C4-2B (cell line): ENCODE measurements at regions not wholly inside any gene's neighbourhood (a gene's known extent, or its start where the extent isn't known, plus 50 kb on each side); places are given as distances from the start of the nearest gene placed in this dataset.

Experiments
- ZFX ChIP-seq: fragments of 450-650 bp; IDR thresholded peaks from 2 replicates; pipeline ENCODE4 v1.6.1; 2017
- TF ChIP-seq, protein P1 (sequence below): fragments of 450-650 bp; conservative IDR thresholded peaks from 2 replicates; pipeline ENCODE4 v1.5.1; 2017; ENCODE audit warnings: mild to moderate bottlenecking

DNA sequence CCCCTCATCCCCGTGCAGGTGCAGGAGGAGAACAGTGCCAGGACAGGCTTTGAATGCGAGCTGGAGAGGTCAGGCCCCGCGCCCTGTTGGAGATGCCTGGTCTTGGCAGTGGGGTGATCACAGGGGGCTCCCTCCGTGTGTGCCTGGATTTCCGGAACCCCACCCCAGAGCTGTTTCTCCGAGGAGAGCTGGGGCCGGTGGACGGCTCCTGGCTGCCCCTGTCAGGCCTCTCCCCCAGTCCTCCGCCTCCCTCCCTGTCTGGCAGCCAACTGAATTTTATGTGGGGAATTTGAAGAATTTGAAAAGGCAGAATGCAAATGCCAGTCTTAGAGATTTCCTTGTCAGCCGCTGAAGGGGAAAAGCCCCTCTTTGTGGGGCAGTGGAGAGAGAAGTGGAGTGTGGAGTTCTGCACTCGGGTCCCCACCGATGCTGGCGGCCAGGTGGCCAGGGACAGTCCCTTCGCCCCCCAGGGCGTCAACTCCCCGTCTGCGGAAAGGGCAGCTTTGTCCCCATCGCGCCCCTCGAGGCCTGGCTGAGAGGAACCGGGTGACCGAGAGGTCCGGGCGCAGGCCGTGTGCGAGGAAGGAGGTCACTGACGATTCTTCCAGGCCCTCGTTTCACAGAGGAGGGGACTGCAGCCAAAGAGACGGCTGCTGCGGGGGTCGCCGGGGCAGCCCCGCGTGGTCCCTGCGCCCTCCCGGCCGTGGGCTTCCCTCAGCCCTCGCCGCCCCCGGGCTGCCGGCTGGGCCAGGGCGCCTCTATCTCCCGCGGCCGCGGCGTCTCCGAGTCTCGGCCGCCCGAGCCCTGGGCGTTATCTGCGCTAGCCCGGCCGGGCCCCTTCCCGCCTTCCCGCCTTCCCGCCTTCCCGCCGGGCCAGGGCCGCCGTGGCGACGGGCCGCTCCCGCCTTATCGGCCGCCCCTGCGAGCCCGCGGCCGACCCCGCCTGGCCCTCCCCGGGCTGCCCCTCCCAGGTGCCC lies 56.0 kb upstream of the LCTL start:
- TF ChIP-seq, protein P1, sequence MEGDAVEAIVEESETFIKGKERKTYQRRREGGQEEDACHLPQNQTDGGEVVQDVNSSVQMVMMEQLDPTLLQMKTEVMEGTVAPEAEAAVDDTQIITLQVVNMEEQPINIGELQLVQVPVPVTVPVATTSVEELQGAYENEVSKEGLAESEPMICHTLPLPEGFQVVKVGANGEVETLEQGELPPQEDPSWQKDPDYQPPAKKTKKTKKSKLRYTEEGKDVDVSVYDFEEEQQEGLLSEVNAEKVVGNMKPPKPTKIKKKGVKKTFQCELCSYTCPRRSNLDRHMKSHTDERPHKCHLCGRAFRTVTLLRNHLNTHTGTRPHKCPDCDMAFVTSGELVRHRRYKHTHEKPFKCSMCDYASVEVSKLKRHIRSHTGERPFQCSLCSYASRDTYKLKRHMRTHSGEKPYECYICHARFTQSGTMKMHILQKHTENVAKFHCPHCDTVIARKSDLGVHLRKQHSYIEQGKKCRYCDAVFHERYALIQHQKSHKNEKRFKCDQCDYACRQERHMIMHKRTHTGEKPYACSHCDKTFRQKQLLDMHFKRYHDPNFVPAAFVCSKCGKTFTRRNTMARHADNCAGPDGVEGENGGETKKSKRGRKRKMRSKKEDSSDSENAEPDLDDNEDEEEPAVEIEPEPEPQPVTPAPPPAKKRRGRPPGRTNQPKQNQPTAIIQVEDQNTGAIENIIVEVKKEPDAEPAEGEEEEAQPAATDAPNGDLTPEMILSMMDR: no peak
- no peak for TF ChIP-seq ZFX
